ENCODE measurements at regions not wholly inside any gene's neighbourhood (a gene's known extent, or its start where the extent isn't known, plus 50 kb on each side); places are given as distances from the start of the nearest gene placed in this dataset.

GRCh38 chr2:12950957-12951656 is 234.4 kb downstream of the TRIB2 start:
- no peaks in the 10 kb centered on the region for H3K9me3 ChIP-seq (ENCODE audit: insufficient read depth, low read length)
- TF ChIP-seq EZH2phosphoT487 (IDR thresholded peaks at IDR 0.05; ENCODE audit: low read depth), result no peak
- no peak for TF ChIP-seq CTCF (IDR thresholded peaks at IDR 0.05; ENCODE audit: low read depth, low read length)
- no peak overlapping the region for H3K4me3 ChIP-seq (ENCODE audit: low read length)
- no peaks in the 10 kb centered on the region for H3K79me2 ChIP-seq (ENCODE audit: low read length)
- peaks cover 14% of the 10 kb centered on the region for H3K4me1 ChIP-seq (ENCODE audit: low read length)
- H3K4me2 ChIP-seq (ENCODE audit: low read length), result no peak overlapping the region
- H3K36me3 ChIP-seq (replicated peaks; ENCODE audit: low read depth, low read length), result no peaks in the 10 kb centered on the region
- H3K27ac ChIP-seq (ENCODE audit: low read length), result no peak overlapping the region
- H3K27me3 ChIP-seq (ENCODE audit: low read depth, low read length), result peaks cover 32% of the 10 kb centered on the region; the same call in 1 of the 2 replicates
- H3K9ac ChIP-seq (ENCODE audit: low read length), result no peak overlapping the region
- no peaks in the 10 kb centered on the region for H4K20me1 ChIP-seq (ENCODE audit: insufficient read depth, low read length)
- H2AFZ ChIP-seq (ENCODE audit: low read depth, low read length), result no peak overlapping the region

- no peak overlapping the region for H3K4me2 ChIP-seq (ENCODE audit: low read length)
- no peaks in the 10 kb centered on the region for H3K9me3 ChIP-seq (ENCODE audit: insufficient read depth, low read length)
- no peak overlapping the region for H3K27ac ChIP-seq (ENCODE audit: low read length)
- no peak overlapping the region for H3K4me3 ChIP-seq (ENCODE audit: low read length)
- H3K4me1 ChIP-seq (ENCODE audit: low read length), result peaks cover 14% of the 10 kb centered on the region
- no peak for TF ChIP-seq CTCF (IDR thresholded peaks at IDR 0.05; ENCODE audit: low read depth, low read length)
- no peak for TF ChIP-seq EZH2phosphoT487 (IDR thresholded peaks at IDR 0.05; ENCODE audit: low read depth)
- no peaks in the 10 kb centered on the region for H3K36me3 ChIP-seq (replicated peaks; ENCODE audit: low read depth, low read length)
- peaks cover 29% of the 10 kb centered on the region; the same call in 1 of the 2 replicates for H3K27me3 ChIP-seq (ENCODE audit: low read depth, low read length)
- H4K20me1 ChIP-seq (ENCODE audit: insufficient read depth, low read length), result no peaks in the 10 kb centered on the region
- no peak overlapping the region for H3K9ac ChIP-seq (ENCODE audit: low read length)
- H3K79me2 ChIP-seq (ENCODE audit: low read length), result no peaks in the 10 kb centered on the region
- H2AFZ ChIP-seq (ENCODE audit: low read depth, low read length), result no peak overlapping the region
These were observed 234.9 kb downstream of the TRIB2 start for GRCh38 chr2:12951657-12951973.

GRCh38 chr2:12953596-12953995 is 236.9 kb downstream of the TRIB2 start:
- H3K4me3 ChIP-seq (ENCODE audit: low read length), result no peak overlapping the region
- no peak overlapping the region for H3K4me2 ChIP-seq (ENCODE audit: low read length)
- H3K4me1 ChIP-seq (ENCODE audit: low read length), result peaks cover 9% of the 10 kb centered on the region
- no peak overlapping the region for H3K27ac ChIP-seq (ENCODE audit: low read length)
- no peaks in the 10 kb centered on the region for H4K20me1 ChIP-seq (ENCODE audit: insufficient read depth, low read length)
- TF ChIP-seq EZH2phosphoT487 (IDR thresholded peaks at IDR 0.05; ENCODE audit: low read depth), result no peak
- no peak for TF ChIP-seq CTCF (IDR thresholded peaks at IDR 0.05; ENCODE audit: low read depth, low read length)
- H3K79me2 ChIP-seq (ENCODE audit: low read length), result no peaks in the 10 kb centered on the region
- no peak overlapping the region for H3K9ac ChIP-seq (ENCODE audit: low read length)
- H3K36me3 ChIP-seq (replicated peaks; ENCODE audit: low read depth, low read length), result no peaks in the 10 kb centered on the region
- no peaks in the 10 kb centered on the region for H3K9me3 ChIP-seq (ENCODE audit: insufficient read depth, low read length)
- H3K27me3 ChIP-seq (ENCODE audit: low read depth, low read length), result peaks cover 26% of the 10 kb centered on the region; the same call in 1 of the 2 replicates
- H2AFZ ChIP-seq (ENCODE audit: low read depth, low read length), result no peak overlapping the region

GRCh38 chr2:12955864-12956263 is 239.1 kb downstream of the TRIB2 start:
- Histone ChIP-seq H3K4me2 (ENCODE audit: low read length) (no peak overlapping the region), H3K4me1 (ENCODE audit: low read length) (no peaks in the 10 kb centered on the region), H3K4me3 (ENCODE audit: low read length) (no peak overlapping the region)

More at GRCh38 chr2:12955864-12956263, 239.1 kb downstream of the TRIB2 start:
- Histone ChIP-seq H3K27me3 (ENCODE audit: low read depth, low read length) (peaks cover 17% of the 10 kb centered on the region; the same call in 1 of the 2 replicates), H3K9me3 (ENCODE audit: insufficient read depth, low read length) (no peaks in the 10 kb centered on the region), H3K36me3 (replicated peaks; ENCODE audit: low read depth, low read length) (no peaks in the 10 kb centered on the region), H3K27ac (ENCODE audit: low read length) (no peak overlapping the region), H2AFZ (ENCODE audit: low read depth, low read length) (no peak overlapping the region), H3K79me2 (ENCODE audit: low read length) (no peaks in the 10 kb centered on the region), H3K9ac (ENCODE audit: low read length) (no peak overlapping the region), H4K20me1 (ENCODE audit: insufficient read depth, low read length) (no peaks in the 10 kb centered on the region)
- TF ChIP-seq CTCF (IDR thresholded peaks at IDR 0.05; ENCODE audit: low read depth, low read length) (no peak), EZH2phosphoT487 (IDR thresholded peaks at IDR 0.05; ENCODE audit: low read depth) (no peak)

Measured in OCI-LY3 (cell line).